ENCODE measurements at regions not wholly inside any gene's neighbourhood (a gene's known extent, or its start where the extent isn't known, plus 50 kb on each side); places are given as distances from the start of the nearest gene placed in this dataset.
A peak's percentile ranks its signal among the peaks of the same experiment; 100 is the strongest.
"Not testable (repeated sequence)": the region's sequence is repeated elsewhere in the genome, so short reads cannot be mapped to it uniquely, and the experiment has no call there.

DNA sequence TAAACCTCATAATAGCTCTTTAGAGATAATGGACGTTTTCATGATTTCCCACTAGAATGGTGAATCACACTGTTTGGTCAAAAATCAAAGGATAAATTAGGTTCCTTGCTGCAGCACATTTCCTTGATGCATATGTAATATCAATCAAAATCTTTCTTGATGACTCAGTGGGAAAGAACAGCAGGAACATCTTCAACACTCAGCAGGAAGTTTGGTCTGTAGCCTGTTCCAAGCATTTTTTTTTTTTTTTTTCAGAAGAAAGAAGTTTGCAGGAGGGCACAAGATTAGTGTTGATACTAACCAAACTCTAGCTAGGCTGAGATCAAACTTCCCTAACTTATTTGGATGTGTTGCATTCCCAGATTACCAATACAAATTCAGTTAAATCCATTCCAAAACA, 1529.8 kb downstream of the FAM181B start:
- no peak for DNase-seq (ENCODE audit: low read depth)

DNA sequence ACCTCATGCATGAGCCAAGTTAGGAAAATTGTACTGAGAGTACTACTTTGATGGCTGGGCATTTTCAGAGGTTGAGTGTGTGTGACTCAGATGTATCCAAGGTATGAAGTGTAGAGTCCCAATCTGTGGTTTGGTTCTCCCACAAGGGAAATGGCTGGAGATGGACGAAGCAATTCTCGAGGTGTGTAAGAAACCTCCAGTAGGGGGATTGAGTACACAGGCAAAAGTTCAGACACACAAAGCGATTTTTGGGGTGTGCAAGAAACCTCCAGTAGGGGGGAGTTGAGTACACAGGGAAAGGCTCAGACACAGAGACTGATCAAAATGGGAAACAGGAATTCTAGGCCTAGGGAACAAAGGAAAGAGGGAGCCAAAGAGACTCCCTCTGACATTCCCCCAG, 1536.3 kb downstream of the FAM181B start:
- no peak for DNase-seq (ENCODE audit: low read depth)

DNA sequence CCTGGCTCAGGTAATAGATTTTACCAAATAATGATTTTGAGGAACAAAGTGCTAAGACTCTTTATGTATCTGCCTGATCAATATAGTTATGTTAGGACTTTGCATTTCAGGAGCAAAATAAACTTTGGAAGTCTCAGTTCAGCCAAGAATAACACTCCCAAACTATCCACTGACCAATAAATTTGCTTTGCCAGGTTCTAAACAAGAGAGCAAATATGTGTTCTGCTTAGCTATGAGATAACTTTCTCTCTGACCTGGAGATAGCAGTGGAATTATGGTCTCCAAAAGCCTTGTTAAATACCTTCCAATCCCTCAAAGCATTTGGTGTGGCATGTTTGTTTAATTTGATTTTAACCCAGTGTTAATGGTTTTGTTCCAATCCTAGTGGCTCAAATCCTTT, 1541.1 kb downstream of the FAM181B start:
- no peak for DNase-seq (ENCODE audit: low read depth)

DNA sequence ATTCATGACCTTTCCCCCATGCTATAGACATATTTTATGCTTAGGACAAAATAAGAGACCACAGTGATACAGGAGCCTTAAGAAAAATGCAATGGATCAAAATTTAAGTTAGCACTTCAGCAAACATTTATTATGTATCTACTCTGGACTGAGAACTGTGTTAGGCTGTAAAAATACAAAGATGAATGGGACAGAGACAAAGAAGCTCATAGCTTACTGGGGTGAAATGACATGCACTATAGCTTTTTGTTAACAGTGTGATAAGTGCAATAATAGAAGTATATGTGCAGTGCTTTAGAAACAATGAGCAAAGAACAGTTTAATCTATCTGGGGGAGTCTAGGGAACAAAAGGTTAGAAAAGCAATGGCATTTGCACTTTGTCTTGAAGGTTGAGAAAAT, 1543.1 kb downstream of the FAM181B start:
- no peak for DNase-seq (ENCODE audit: low read depth)

DNA sequence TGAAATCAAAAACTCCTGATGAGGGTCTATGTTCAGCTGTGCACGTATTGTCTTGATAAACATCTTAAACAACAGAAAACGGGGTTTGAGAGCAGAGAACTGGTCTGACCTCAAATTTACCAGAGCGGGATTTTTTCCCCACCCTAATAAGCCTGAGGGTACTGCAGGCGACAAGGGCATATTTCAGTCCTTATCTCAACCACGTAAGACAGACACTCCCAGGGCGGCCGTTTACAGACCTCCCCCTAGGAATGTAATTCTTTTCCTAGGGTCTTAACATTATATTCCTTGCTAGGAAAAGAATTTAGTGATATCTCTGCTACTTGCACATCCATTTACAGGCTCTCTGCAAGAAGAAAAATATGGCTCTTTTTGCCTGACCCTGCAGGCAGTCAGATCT, 1546.6 kb downstream of the FAM181B start:
- not testable (repeated sequence) for DNase-seq (ENCODE audit: low read depth)

DNA sequence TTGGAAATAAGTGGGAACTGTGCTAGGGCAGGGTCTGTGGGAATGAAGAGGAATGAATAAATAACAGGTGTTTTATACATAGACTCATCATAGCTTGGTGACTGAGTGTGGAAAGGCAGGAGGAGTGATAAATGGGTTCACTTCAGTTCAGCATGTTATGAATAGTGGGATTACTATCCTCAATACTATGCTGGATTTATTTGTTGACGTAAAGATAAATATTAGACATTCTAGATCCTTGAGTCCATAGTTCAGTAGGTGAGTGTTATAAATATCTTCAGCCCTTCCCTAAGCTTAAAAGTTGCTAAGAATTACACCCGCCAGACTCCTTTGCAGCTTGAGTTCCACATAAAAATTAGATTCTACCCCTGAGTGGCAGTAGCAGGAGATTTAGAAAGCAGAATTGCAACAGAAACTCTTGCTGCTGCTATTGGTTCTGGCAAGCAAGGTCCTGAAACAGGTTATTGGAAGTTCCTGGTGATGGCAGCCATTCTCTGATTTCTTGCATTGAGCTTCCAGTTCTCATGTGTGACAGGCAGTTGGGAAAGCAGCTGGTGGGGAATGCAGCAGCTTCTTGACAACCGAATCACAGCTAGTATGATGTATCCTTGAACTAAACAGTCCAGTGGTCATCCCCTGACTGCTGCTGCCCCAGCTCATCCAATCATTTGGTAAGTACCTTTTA, 1558.9 kb downstream of the FAM181B start:
- DNase-seq (ENCODE audit: low read depth) = no peak

DNA sequence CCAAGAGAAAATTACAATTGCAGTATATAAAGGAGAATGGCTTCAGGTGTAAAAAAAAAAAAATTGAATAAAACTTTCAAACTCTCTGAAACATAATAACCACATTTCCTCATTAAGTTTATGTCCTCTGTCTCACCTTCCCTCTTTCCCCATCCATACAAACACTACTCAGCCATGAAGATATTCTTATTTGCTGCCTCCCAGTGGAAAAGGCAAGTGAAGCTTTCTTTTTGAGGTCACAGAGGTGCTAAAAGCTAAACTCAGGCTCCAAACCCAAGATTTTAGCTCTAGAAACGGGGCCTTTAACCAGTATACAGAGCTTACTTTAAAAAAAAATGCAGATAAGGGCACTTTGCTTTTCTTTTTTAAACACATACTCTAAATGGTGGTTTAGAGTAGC, 1568.5 kb downstream of the FAM181B start:
- peak; percentile 1 for DNase-seq (ENCODE audit: low read depth)

DNA sequence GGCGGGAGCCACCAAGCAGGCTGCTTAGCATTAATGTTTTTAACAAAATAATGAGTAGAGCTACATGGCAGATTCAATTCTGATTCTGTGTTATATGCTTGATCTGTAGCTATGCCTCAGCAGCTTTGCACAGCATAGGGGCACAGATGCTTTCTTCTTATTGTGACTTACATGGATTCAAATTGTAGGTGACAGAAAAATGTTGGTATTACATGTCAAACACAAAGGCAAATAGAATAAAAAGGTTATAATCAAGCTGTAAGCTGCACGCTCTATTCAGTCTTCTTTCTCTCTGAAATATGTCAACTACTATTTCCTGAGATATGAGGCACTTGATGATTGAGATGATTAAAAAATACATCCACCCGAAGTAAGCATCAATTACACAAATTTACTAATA, 1573.8 kb downstream of the FAM181B start:
- no peak for DNase-seq (ENCODE audit: low read depth)

DNA sequence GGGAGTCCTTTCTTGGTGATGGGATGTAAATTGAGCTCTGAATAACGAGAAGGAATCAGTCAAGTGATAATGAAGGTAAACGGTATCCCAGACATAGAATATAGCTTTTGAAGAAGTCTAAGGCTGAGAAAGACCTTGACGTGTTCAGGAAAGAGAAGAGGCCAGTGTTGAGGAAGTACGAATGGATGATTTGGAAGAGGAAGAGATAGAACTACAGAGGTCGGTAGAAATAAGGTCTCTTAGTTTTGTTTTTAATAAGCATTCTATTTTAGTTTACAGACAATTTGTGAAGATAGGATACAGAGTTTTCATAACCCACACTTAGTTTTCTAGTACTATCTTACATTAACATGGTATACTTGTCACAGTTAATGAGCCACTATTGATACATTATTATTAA, 1598.1 kb downstream of the FAM181B start:
- no peak for DNase-seq (ENCODE audit: low read depth)

DNA sequence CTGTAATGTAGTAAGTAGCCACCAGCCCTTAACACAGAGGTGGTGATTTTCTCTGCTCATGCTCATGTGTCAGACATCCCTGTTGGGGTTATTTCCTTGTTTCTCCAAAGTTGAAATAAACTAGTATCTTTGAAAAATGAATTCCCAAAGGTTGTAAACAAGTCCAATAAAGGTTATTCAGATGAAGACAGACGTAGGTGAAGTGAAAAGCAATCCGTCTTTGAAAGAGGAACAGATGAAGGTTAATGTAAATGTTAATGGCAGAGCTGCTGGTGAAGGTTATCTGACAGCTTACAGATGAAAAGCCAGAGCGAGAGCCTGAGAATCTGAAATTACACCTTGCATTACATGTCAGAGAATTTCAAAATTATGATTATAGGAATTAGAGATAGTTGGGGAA, 1604.0 kb downstream of the FAM181B start:
- DNase-seq (ENCODE audit: low read depth) = no peak

DNA sequence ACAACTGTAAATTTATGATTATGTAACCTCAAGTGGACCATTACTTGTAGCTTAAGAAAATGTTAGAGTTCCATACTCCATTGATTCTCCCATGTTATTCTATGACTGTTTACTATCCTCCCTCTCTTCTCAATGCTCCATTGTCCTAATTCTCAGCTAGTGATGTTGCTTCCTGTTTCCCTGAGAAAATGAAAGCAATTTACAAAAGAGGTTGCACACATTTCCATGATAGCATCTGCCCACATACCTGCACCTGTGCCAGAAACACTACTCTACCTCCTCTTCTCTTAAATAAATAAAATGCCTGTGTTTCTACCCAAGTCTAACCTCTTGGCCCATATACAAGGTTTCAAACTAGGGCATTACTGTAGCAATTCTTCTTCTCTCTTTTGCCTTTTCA, 1620.9 kb downstream of the FAM181B start:
- no peak for DNase-seq (ENCODE audit: low read depth)

DNA sequence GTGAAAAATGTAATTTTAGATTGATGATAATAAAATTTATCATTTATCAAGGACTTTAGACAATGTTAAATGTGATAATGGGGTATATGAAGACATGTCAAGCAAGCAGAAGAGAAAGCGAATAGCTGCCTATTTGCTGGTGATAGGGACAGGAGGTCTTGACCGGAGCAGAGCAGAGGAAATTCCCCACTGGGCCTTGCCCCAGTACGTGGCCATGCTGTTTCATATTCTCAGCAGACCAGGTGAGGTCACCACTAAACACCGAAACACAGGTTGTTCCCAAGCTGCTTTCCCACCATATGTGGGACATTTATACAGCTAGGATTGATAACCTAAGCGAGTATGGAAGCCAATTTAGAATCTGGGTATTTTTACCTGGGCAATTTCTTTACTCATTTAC, 1629.6 kb downstream of the FAM181B start:
- no peak for DNase-seq (ENCODE audit: low read depth)

DNA sequence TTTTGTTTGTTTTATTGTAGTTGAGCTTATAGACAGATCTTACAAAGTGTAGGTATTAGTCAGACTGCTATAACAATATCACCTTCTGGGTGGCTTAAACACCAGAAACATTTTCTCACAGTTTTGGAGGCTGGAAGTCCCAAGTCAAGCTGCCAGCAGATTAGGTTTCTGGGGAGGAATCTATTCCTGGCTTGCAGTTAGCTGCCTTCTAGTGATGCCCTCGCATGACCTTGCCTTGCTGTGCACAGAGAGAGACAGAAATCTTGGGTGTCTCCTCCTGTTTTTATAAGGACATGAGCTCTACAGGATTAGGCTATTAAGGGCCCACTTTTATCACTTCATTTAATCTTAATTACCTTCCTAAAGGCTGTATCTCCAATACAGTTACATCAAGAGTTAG, 1635.2 kb downstream of the FAM181B start:
- DNase-seq (ENCODE audit: low read depth) = no peak

DNA sequence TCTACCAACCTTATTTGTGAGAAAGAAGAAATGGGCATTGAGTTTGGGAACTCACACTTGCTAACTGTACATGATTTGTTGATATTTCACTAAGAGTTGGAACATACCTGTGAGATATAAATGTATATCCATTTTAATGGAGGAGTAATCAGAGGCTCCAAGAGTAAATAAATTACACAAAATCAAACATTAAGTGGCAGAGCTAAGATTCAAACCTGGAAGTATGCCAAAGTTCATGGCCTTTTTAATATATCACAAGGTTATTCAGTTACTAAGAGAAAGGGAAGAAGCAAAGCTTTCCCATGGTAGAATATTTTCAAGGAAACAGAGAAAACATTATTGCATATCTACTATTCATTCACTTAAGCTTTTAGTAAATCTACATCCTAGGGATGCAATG, 1641.1 kb downstream of the FAM181B start:
- no peak for DNase-seq (ENCODE audit: low read depth)

DNA sequence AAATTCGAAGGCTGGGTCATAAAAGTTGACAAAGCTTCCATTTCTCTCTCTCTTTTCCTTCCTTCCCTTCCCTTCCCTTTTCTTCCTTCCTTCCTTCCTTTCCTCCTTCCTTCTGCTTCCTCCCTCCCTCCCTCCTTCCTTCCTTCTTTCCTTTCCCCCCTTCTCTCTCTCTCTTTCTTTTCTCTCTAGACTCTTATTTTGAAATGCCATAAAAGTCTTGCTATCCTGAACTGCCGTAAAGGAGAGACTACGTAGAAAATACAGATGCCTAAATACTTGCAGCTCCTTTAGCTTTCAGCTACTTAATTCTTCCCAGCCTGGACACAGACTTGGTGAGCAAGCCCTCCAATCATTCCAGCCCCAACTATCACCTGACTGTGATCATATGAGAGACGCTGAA, 1644.4 kb downstream of the FAM181B start:
- no peak for DNase-seq (ENCODE audit: low read depth)

DNA sequence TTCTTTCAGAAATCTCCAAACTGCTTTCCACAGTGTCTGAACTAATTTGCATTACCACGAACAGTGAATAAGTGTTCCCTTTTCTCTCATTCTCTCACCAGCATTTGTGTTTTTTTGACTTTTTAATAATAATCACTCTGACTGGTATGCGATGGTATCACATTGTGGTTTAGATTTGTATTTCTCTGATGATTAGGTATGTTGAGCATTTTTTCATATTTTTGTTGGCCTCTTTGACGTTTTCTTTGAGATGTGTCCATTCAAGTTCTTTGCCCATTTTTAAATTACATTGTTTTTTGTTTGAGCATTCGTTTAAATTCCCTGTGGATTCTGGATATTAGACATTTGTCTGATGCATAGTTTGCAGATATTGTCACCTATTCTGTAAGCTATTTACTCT, 1639.6 kb upstream of the TENM4 start:
- DNase-seq (ENCODE audit: low read depth) = no peak

DNA sequence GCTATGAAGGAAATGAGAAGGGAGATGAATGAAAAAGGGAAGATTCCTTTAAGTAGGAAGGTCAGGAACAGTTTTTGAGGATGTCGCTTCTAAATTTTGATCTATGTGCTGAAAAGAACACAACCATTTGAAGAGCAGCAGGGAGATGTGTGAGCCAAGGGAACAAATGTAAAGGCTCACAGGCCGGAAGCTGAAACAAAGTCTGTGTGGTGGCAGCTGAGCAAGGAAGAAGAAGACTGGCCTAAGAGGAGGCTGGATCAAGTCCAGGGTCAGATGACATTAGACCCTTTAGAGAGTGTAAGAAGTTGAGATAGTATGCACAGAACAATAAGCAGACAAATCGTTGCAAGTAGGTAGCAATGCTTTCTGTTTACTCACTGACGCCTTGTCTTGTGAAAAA, 1631.4 kb upstream of the TENM4 start:
- DNase-seq (ENCODE audit: low read depth) = no peak

DNA sequence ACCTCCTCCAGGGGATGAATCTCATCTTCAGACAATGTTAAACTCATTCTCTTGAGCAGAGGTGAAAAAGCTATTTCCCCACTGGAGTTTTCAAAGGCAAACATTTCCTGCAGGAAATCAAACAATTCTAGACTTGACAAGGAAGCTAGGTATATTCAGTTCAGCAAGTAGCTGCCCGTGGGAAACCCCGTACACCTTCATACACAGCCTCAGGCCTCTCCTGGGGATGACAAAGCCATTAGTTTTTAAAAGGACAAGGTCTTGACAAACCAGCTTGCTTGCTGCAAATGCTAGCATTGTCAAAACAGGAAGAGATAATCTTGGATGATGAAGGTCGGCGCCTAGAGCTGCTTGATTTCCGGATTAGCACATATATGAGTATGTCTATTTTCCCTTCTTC, 1630.8 kb upstream of the TENM4 start:
- peak; percentile 0 for DNase-seq (ENCODE audit: low read depth)

DNA sequence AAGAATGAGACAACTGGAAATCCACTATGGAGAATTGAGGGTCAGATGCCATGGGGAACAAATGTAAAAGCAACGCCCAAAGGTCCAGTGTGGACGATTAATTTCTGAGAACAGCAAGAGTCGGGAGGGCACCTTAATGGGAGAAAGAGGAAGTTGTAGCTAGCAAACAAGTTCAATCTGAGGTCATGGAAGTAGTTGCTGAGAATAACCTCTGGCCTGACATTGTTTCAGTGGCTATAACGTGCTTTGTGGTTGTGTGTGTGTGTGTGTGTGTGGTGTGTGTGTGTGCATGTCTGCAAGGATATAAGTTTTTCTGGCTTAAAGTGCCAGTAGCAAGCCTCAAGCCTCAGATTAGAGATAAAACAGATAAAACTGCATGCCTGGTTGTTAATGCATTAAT, 1630.1 kb upstream of the TENM4 start:
- DNase-seq (ENCODE audit: low read depth) = no peak

DNA sequence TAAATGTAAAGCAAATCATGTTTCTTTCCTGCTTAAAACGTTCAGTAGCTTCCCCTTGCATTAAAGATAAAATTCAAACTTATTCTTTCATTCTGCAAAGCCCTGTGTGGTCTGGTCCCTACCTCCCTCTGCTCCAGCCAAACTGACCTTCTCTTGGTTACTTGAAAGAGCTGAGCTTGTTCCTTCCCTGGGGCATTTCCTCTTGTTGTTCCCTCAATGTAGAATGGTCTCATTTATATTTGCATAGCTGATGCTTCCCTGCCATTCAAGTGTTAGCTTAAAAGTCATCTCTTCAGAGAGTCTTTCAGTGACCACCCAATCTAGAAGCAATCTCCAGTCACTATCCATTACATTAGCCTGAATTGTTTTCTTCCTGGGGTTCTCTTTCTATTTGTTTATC, 1618.5 kb upstream of the TENM4 start:
- no peak for DNase-seq (ENCODE audit: low read depth)

DNA sequence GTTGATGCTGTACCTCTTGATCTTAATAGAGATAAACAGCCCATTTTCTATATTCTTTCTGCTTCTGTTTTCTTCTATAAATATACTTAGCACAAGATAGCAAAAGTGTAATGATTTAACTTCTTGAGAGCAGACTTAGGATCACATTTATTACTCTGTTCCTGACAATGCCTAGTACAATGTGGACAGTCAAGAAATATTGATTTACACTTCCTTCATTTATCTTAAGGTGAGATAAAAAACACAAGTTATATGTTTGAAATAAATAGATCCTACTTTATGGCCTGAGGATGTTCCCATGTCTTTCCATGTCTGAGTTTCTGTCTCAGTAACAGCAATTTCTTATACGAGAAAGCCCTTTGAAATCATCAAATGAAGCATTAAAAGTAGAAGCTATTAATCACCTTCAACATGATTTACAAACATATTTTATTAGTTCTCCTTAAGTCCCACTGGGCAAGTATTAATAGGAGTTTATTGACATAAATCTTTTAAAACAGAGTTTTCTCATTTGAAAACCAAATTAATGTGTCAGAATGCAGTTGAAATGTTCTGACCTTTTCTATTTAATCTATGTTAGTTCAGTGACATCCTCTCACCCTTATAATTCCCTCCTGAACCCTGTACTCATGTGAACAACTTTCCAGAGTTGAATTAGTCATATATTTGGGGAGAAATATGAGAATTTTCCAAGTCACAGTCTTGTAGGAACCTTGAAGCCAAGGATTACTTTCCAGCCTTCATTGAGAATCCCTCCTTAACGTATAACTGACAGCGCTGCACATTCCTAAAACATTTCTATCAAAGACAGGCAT, 1611.7 kb upstream of the TENM4 start:
- no peak for DNase-seq (ENCODE audit: low read depth)

DNA sequence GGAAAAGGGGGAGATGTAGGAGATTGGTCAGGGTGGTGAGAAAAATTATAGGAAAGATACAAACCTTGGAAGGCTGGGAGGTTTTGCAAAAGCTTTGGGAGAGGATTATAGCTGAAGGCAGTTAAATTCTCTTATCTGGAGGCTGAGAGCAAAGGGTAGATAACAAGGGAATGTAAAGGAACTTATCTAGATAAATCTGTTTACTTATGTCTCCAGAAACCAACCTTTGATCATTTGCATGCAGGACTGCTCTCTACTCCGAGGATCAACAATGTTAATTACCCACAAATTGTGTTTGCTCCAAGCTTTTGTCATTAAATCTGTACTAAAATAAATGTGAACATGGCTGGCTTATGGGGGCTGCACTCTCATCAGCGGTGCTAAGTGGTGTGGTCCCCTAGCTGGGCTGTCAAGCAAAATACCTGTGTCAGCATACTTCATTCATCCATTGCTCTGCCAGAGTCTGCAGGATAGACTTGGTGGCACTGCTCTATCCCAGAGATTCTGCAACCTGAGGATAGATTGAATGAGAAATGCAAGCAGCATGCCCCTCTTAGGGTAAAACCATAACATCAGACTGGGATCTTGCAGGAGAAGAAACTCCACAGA, 1599.2 kb upstream of the TENM4 start:
- no peak for DNase-seq (ENCODE audit: low read depth)

DNA sequence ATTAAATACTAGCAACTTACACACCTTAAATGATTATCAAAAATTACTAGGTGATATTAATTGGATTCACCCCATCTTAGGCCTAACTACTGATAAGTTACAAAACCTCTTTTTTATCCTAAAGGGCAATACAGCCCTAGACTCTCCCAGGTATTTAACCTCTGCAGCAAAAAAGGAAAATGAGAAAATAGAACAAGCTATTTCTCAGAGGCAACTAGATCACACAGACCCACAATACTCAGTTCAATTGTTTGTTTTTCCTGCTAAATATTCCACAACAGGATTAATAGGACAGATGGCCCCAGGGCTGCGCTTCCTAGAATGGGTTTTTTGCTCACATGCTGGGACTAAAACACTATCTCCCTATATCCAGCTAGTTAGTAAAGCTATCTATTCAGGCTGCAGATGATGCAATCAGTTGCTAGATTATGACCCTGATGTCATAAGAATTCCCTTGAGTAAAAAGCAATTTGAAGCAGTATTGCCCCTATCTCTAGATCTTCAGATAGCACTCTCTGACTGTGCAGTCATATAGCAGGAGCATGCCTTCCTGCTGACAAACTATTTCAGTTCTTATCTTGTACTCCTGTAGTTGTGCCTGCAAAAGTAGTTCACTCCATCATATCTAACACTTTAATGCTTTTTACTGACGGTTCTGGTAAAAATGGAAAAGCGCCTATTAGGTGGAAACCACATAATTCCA, 1595.5 kb upstream of the TENM4 start:
- no peak for DNase-seq (ENCODE audit: low read depth)
